Liver (tissue), 8 donors: ENCODE measurements at regions not wholly inside any gene's neighbourhood (a gene's known extent, or its start where the extent isn't known, plus 50 kb on each side); places are given as distances from the start of the nearest gene placed in this dataset.

Experiments
- DNase-seq: peaks from one replicate; pipeline ENCODE4 v3.0.0-alpha.2; 2017; ENCODE audit warnings: low spot score
- H3K27ac ChIP-seq, 2 donors: one replicate each; pipeline ENCODE4 v1.7.0; 2013; ENCODE audit warnings: inconsistent platforms in 2 of 2, low read length in 2 of 2, control low read depth in 1 of 2, low read depth in 1 of 2, mild to moderate bottlenecking in 1 of 2
- H3K27me3 ChIP-seq, 4 donors: one replicate each; pipeline versions ENCODE4 v1.6.1 to v1.7.0; 2013; ENCODE audit warnings: low read length in 3 of 4, inconsistent platforms in 1 of 4, mild to moderate bottlenecking in 1 of 4, moderate library complexity in 1 of 4; ENCODE audit not compliant: control insufficient read depth in 4 of 4, insufficient read depth in 4 of 4
- H3K36me3 ChIP-seq, 4 donors: one replicate each; pipeline versions ENCODE4 v1.6.1 to v1.7.0; 2013; ENCODE audit warnings: low read length in 3 of 4, mild to moderate bottlenecking in 3 of 4, low read depth in 1 of 4, moderate library complexity in 1 of 4; ENCODE audit not compliant: control insufficient read depth in 4 of 4, insufficient read depth in 3 of 4
- H3K4me1 ChIP-seq, 4 donors: one replicate each; pipeline versions ENCODE4 v1.6.1 to v1.7.0; 2013; ENCODE audit warnings: low read length in 3 of 4, mild to moderate bottlenecking in 3 of 4, moderate library complexity in 1 of 4; ENCODE audit not compliant: control insufficient read depth in 4 of 4, insufficient read depth in 4 of 4
- H3K4me3 ChIP-seq, 3 donors: one replicate each; pipeline versions ENCODE4 v1.6.1 to v1.7.0; 2013; ENCODE audit warnings: low read length in 3 of 3, control low read depth in 1 of 3, low read depth in 1 of 3, mild to moderate bottlenecking in 1 of 3
- H3K9ac ChIP-seq, 2 donors: one replicate each; pipeline ENCODE4 v1.7.0; 2013; ENCODE audit warnings: low read length in 2 of 2, mild to moderate bottlenecking in 2 of 2, moderate library complexity in 2 of 2, control low read depth in 1 of 2, low read depth in 1 of 2
- H3K9me3 ChIP-seq, 4 donors: one replicate each; pipeline versions ENCODE4 v1.6.1 to v1.7.0; 2013; ENCODE audit warnings: low read length in 3 of 4; ENCODE audit not compliant: control insufficient read depth in 4 of 4
- ATF3 ChIP-seq: IDR thresholded peaks from 2 replicates; pipeline ENCODE4 v1.6.1; 2016; ENCODE audit warnings: antibody characterized with exemption
- CTCF ChIP-seq: fragments of 150-350 bp; IDR thresholded peaks from 2 replicates; pipeline ENCODE4 v1.5.1; 2017; ENCODE audit warnings: improper control_type of control experiment, low read depth, low read length; ENCODE audit not compliant: missing input control
- EGR1 ChIP-seq, 2 donors: IDR thresholded peaks; 2 replicates each; pipeline ENCODE4 v1.6.1; 2016 to 2018; ENCODE audit warnings: antibody characterized with exemption in 2 of 2, low read depth in 2 of 2
- FOXA1 ChIP-seq: IDR thresholded peaks from 2 replicates; pipeline ENCODE4 v1.6.1; 2016; ENCODE audit warnings: antibody characterized with exemption
- FOXA2 ChIP-seq: IDR thresholded peaks from 2 replicates; pipeline ENCODE4 v1.6.1; 2016; ENCODE audit warnings: antibody characterized with exemption
- GABPA ChIP-seq, 2 donors: IDR thresholded peaks in 1 of 2; conservative IDR thresholded peaks in 1 of 2; 2 replicates each; pipeline ENCODE4 v1.6.1; 2016; ENCODE audit warnings: antibody characterized with exemption in 2 of 2, mild to moderate bottlenecking in 1 of 2, moderate library complexity in 1 of 2
- HNF4A ChIP-seq, 2 donors: conservative IDR thresholded peaks; 2 replicates each; pipeline ENCODE4 v1.6.1; 2016; ENCODE audit warnings: antibody characterized with exemption in 2 of 2, mild to moderate bottlenecking in 2 of 2
- HNF4G ChIP-seq: IDR thresholded peaks from 2 replicates; pipeline ENCODE4 v1.6.1; 2016; ENCODE audit warnings: antibody characterized with exemption
- JUND ChIP-seq, 2 donors: IDR thresholded peaks; 2 replicates each; pipeline ENCODE4 v1.6.1; 2016; ENCODE audit warnings: antibody characterized with exemption in 2 of 2
- MAX ChIP-seq: IDR thresholded peaks from 2 replicates; pipeline ENCODE4 v1.6.1; 2016; ENCODE audit warnings: antibody characterized with exemption
- NR2F2 ChIP-seq: IDR thresholded peaks from 2 replicates; pipeline ENCODE4 v1.6.1; 2016; ENCODE audit warnings: antibody characterized with exemption
- RAD21 ChIP-seq, 2 donors: IDR thresholded peaks; 2 replicates each; pipeline ENCODE4 v1.6.1; 2016; ENCODE audit warnings: antibody characterized with exemption in 2 of 2, mild to moderate bottlenecking in 2 of 2
- SP1 ChIP-seq: IDR thresholded peaks from 2 replicates; pipeline ENCODE4 v1.6.1; 2018; ENCODE audit warnings: antibody characterized with exemption, mild to moderate bottlenecking
- TAF1 ChIP-seq: conservative IDR thresholded peaks from 2 replicates; pipeline ENCODE4 v1.6.1; 2016; ENCODE audit warnings: antibody characterized with exemption, mild to moderate bottlenecking
- YY1 ChIP-seq: IDR thresholded peaks from 2 replicates; pipeline ENCODE4 v1.6.1; 2016; ENCODE audit warnings: antibody characterized with exemption, mild to moderate bottlenecking
- ZBTB33 ChIP-seq: IDR thresholded peaks from 2 replicates; pipeline ENCODE4 v1.6.1; 2016; ENCODE audit warnings: antibody characterized with exemption
- WGBS: extraction: QIAGEN DNeasy Blood & Tissue Kit; methylation state at CpG from one replicate; pipeline ENCODE4 v1.1.7; 2013; 5-methylcytosine and 5-hydroxymethylcytosine counted together
- TF ChIP-seq, protein P1 (sequence below): IDR thresholded peaks from 2 replicates; pipeline ENCODE4 v1.6.1; 2016; ENCODE audit warnings: antibody characterized with exemption, mild to moderate bottlenecking
- donor health status: healthy.
- donor health status: healthy.
- donor health status: healthy.
- donor health status: healthy.
- donor health status: healthy.

- Histone ChIP-seq H3K9me3 (no peaks in the 10 kb centered on the region), H3K27me3 (no peaks in the 10 kb centered on the region), H3K9ac (no peak overlapping the region), H3K4me1 (no peaks in the 10 kb centered on the region), H3K4me3 (no peak overlapping the region), H3K36me3 (no peaks in the 10 kb centered on the region), H3K27ac (no peak overlapping the region)
- no peak for DNase-seq
- 90% methylated on average over 19 of the region's 19 CpGs for WGBS
- TF ChIP-seq ZBTB33 (no peak), FOXA1 (no peak), SP1 (no peak), GABPA (IDR thresholded peaks at IDR 0.05 in 1 of 2, conservative IDR thresholded peaks at IDR 0.05 in 1 of 2) (no peak), MAX (no peak), RAD21 (IDR thresholded peaks at IDR 0.05) (no peak), JUND (IDR thresholded peaks at IDR 0.05) (no peak), HNF4G (no peak), YY1 (no peak), TAF1 (no peak), NR2F2 (no peak), EGR1 (IDR thresholded peaks at IDR 0.05; ENCODE audit: low read depth in 2 of 2) (no peak), HNF4A (conservative IDR thresholded peaks at IDR 0.05) (no peak)
- TF ChIP-seq, protein P1, sequence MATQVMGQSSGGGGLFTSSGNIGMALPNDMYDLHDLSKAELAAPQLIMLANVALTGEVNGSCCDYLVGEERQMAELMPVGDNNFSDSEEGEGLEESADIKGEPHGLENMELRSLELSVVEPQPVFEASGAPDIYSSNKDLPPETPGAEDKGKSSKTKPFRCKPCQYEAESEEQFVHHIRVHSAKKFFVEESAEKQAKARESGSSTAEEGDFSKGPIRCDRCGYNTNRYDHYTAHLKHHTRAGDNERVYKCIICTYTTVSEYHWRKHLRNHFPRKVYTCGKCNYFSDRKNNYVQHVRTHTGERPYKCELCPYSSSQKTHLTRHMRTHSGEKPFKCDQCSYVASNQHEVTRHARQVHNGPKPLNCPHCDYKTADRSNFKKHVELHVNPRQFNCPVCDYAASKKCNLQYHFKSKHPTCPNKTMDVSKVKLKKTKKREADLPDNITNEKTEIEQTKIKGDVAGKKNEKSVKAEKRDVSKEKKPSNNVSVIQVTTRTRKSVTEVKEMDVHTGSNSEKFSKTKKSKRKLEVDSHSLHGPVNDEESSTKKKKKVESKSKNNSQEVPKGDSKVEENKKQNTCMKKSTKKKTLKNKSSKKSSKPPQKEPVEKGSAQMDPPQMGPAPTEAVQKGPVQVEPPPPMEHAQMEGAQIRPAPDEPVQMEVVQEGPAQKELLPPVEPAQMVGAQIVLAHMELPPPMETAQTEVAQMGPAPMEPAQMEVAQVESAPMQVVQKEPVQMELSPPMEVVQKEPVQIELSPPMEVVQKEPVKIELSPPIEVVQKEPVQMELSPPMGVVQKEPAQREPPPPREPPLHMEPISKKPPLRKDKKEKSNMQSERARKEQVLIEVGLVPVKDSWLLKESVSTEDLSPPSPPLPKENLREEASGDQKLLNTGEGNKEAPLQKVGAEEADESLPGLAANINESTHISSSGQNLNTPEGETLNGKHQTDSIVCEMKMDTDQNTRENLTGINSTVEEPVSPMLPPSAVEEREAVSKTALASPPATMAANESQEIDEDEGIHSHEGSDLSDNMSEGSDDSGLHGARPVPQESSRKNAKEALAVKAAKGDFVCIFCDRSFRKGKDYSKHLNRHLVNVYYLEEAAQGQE = no peak
Observed at GRCh38 chr6:170018936-170019817, 267.8 kb downstream of the ERMARD start.

DNA sequence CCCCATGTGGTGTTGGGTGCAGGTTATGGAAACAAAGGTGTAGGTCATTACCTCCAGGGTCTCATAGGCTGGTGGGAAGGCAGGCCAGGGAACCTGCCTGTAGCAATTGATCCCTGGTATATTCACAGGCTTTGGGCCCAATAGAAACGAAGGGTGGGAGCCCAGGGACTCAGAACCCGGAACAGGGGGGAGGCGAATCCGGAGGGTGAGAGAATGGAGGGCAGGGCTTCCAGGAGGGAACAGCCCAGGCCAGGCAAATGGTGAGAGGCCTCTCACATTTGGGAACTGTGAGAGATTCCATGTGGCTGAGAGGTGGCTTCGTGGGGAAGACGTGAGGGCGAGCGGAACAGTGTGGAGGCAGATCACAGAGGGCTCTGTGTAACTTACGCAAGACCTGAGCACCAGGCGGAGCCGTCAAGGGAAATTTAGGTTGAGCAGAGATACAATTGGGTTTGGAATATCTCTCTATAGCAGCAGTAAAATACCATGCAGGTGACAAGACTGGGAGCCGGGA is 267.1 kb downstream of the ERMARD start:
- Histone ChIP-seq H3K36me3 (no peaks in the 10 kb centered on the region), H3K4me1 (no peaks in the 10 kb centered on the region), H3K9ac (no peak overlapping the region), H3K27me3 (no peaks in the 10 kb centered on the region), H3K27ac (no peak overlapping the region), H3K9me3 (no peaks in the 10 kb centered on the region), H3K4me3 (no peak overlapping the region)
- 93% methylated on average over 12 of the region's 12 CpGs for WGBS
- no peak for TF ChIP-seq CTCF
- no peak for TF ChIP-seq TAF1
- no peak for TF ChIP-seq ATF3
- no peak for TF ChIP-seq YY1
- no peak for TF ChIP-seq NR2F2
- TF ChIP-seq ZBTB33 = no peak
- no peak for TF ChIP-seq GABPA (IDR thresholded peaks at IDR 0.05 in 1 of 2, conservative IDR thresholded peaks at IDR 0.05 in 1 of 2)
- TF ChIP-seq SP1 = no peak
- TF ChIP-seq EGR1 (IDR thresholded peaks at IDR 0.05; ENCODE audit: low read depth in 2 of 2) = no peak
- TF ChIP-seq FOXA2 = no peak
- no peak for DNase-seq
